IMR-90 (cell line): ENCODE measurements at regions not wholly inside any gene's neighbourhood (a gene's known extent, or its start where the extent isn't known, plus 50 kb on each side); places are given as distances from the start of the nearest gene placed in this dataset.

ENCODE experiments used
- ATAC-seq: fragments of 200-7000 bp; cut with Tn5 transposase; 2 replicates; pipeline ENCODE4 v1.9.1; 2020; ENCODE audit warnings: low read depth, mild to moderate bottlenecking, moderate library complexity
- BruUV-seq: library from RNA; stranded (reverse); fragments of 400-500 nt; replicated peaks from 2 replicates; lab custom pipeline; 2021; lab: Mats Ljungman, UMichigan
- CTCF ChIA-PET: fragments of 300-600 bp; formaldehyde crosslinking; extraction: SDS; loops from one replicate; lab custom pipeline; 2021; ENCODE audit warnings: antibody characterized with exemption; lab: Yijun Ruan, JAX
- POLR2A ChIA-PET: fragments of 300-600 bp; sonication (Branson Sonifier 250); formaldehyde crosslinking; loops from one replicate; lab custom pipeline; 2022; ENCODE audit warnings: antibody characterized with exemption; ENCODE audit not compliant: unreplicated experiment; lab: Charles Lee
- DNase-seq: peaks from one replicate; pipeline ENCODE4 v3.0.0; 2013
- H2AFZ ChIP-seq: replicated peaks from 2 replicates; pipeline ENCODE3; 2013; ENCODE audit warnings: low read length, mild to moderate bottlenecking; ENCODE audit not compliant: poor library complexity
- H2AK5ac ChIP-seq: 2 replicates; pipeline ENCODE4 v1.6.1; 2013; ENCODE audit warnings: low read depth, low read length, inconsistent platforms
- H2AK9ac ChIP-seq: replicated peaks from 2 replicates; pipeline ENCODE3; 2013; ENCODE audit warnings: mild to moderate bottlenecking, low read depth, low read length, moderate library complexity; ENCODE audit not compliant: poor library complexity
- H2BK120ac ChIP-seq: 2 replicates; pipeline ENCODE4 v1.6.1; 2013; ENCODE audit warnings: low read depth, low read length, inconsistent platforms
- H2BK15ac ChIP-seq: 3 replicates; pipeline ENCODE4 v1.6.1; 2013; ENCODE audit warnings: low read depth, low read length, inconsistent platforms
- H2BK20ac ChIP-seq: 2 replicates; pipeline ENCODE4 v1.6.1; 2013; ENCODE audit warnings: low read depth, mild to moderate bottlenecking, inconsistent platforms, low read length, moderate library complexity
- H2BK5ac ChIP-seq: 2 replicates; pipeline ENCODE4 v1.6.1; 2013; ENCODE audit warnings: mild to moderate bottlenecking, low read depth, low read length, inconsistent platforms; ENCODE audit not compliant: poor library complexity, severe bottlenecking
- H3K14ac ChIP-seq: replicated peaks from 2 replicates; pipeline ENCODE4 v1.6.1; 2013; ENCODE audit warnings: low read depth, low read length, inconsistent platforms
- H3K18ac ChIP-seq: 2 replicates; pipeline ENCODE4 v1.6.1; 2013; ENCODE audit warnings: low read depth, low read length, control low read depth
- H3K23ac ChIP-seq: 2 replicates; pipeline ENCODE4 v1.6.1; 2013; ENCODE audit warnings: low read depth, low read length, inconsistent platforms
- H3K27ac ChIP-seq: 2 replicates; pipeline ENCODE4 v1.5.1; 2013; ENCODE audit warnings: mild to moderate bottlenecking, control low read depth, low read length; ENCODE audit not compliant: insufficient read depth
- H3K27me3 ChIP-seq: 2 replicates; pipeline ENCODE4 v1.6.1; 2013; ENCODE audit warnings: low read length; ENCODE audit not compliant: control insufficient read depth, insufficient read depth
- H3K36me3 ChIP-seq: 2 replicates; pipeline ENCODE4 v1.6.1; 2013; ENCODE audit warnings: low read length, mixed read lengths; ENCODE audit not compliant: control insufficient read depth, insufficient read depth
- H3K4ac ChIP-seq: 2 replicates; pipeline ENCODE4 v1.6.1; 2013; ENCODE audit warnings: low read depth, low read length, inconsistent platforms
- H3K4me1 ChIP-seq: 2 replicates; pipeline ENCODE4 v1.6.1; 2013; ENCODE audit warnings: low read length, mixed read lengths; ENCODE audit not compliant: control insufficient read depth, insufficient read depth
- H3K4me2 ChIP-seq: 2 replicates; pipeline ENCODE4 v1.6.1; 2013; ENCODE audit warnings: low read depth, mild to moderate bottlenecking, control low read depth, low read length, moderate library complexity
- H3K4me3 ChIP-seq: 2 replicates; pipeline ENCODE4 v1.5.1; 2013; ENCODE audit warnings: low read depth, mild to moderate bottlenecking, control low read depth, low read length, moderate library complexity; ENCODE audit not compliant: insufficient read depth
- H3K56ac ChIP-seq: 2 replicates; pipeline ENCODE4 v1.6.1; 2013; ENCODE audit warnings: low read length, inconsistent platforms; ENCODE audit not compliant: insufficient read depth; ENCODE audit errors: extremely low read depth
- H3K79me1 ChIP-seq, 2 experiments: 2 replicates each; pipeline ENCODE4 v1.6.1; 2013; ENCODE audit warnings: low read length in 2 of 2, inconsistent platforms in 1 of 2, low read depth in 1 of 2
- H3K9ac ChIP-seq: 2 replicates; pipeline ENCODE4 v1.6.1; 2013; ENCODE audit warnings: low read depth, low read length, control low read depth
- H3K9me1 ChIP-seq: 2 replicates; pipeline ENCODE4 v1.6.1; 2013; ENCODE audit warnings: low read length, inconsistent platforms; ENCODE audit not compliant: insufficient read depth
- H3K9me3 ChIP-seq: 2 replicates; pipeline ENCODE4 v1.6.1; 2013; ENCODE audit warnings: low read length; ENCODE audit not compliant: control insufficient read depth, insufficient read depth
- H4K20me1 ChIP-seq: 2 replicates; pipeline ENCODE4 v1.6.1; 2013; ENCODE audit warnings: low read length, inconsistent platforms; ENCODE audit not compliant: insufficient read depth
- H4K5ac ChIP-seq: 2 replicates; pipeline ENCODE4 v1.6.1; 2013; ENCODE audit warnings: mild to moderate bottlenecking, low read depth, low read length, control low read depth
- H4K8ac ChIP-seq, 2 experiments: 2 replicates each; pipeline ENCODE4 v1.6.1; 2013; ENCODE audit warnings: low read depth in 2 of 2, low read length in 2 of 2, control low read depth in 1 of 2, inconsistent platforms in 1 of 2
- H4K91ac ChIP-seq: 2 replicates; pipeline ENCODE4 v1.6.1; 2013; ENCODE audit warnings: low read depth, low read length, inconsistent platforms; ENCODE audit not compliant: insufficient read depth
- CEBPB ChIP-seq: IDR thresholded peaks from 2 replicates; pipeline ENCODE4 v1.6.1; 2012; ENCODE audit warnings: low read depth, low read length, improper control_type of control experiment
- FOS ChIP-seq: fragments of 150-350 bp; IDR thresholded peaks from 2 replicates; pipeline ENCODE4 v1.6.1; 2016; ENCODE audit warnings: low read depth, low read length
- MAFK ChIP-seq: IDR thresholded peaks from 2 replicates; pipeline ENCODE4 v1.6.1; 2012; ENCODE audit warnings: low read depth, low read length, improper control_type of control experiment
- MXI1 ChIP-seq: IDR thresholded peaks from 2 replicates; pipeline ENCODE4 v1.6.1; 2012; ENCODE audit warnings: low read depth, mild to moderate bottlenecking, low read length, moderate library complexity, borderline replicate concordance
- NFE2L2 ChIP-seq: fragments of 150-350 bp; IDR thresholded peaks from 2 replicates; pipeline ENCODE4 v1.6.1; 2016; ENCODE audit warnings: low read depth, mild to moderate bottlenecking, low read length
- POLR2A ChIP-seq: IDR thresholded peaks from 2 replicates; pipeline ENCODE4 v1.6.1; 2012; ENCODE audit warnings: mild to moderate bottlenecking, low read depth, low read length
- RCOR1 ChIP-seq: IDR thresholded peaks from 2 replicates; pipeline ENCODE4 v1.6.1; 2012; ENCODE audit warnings: mild to moderate bottlenecking, low read length, improper control_type of control experiment; ENCODE audit not compliant: insufficient replicate concordance
- RFX5 ChIP-seq: IDR thresholded peaks from 2 replicates; pipeline ENCODE4 v1.8.0; 2012; ENCODE audit warnings: low read depth, mild to moderate bottlenecking, low read length, moderate library complexity
- SMC3 ChIP-seq: fragments of 150-350 bp; IDR thresholded peaks from 2 replicates; pipeline ENCODE4 v1.6.1; 2016; ENCODE audit warnings: low read depth, mild to moderate bottlenecking, antibody characterized with exemption, low read length, moderate library complexity
- USF2 ChIP-seq: fragments of 150-350 bp; IDR thresholded peaks from 2 replicates; pipeline ENCODE4 v1.6.1; 2017; ENCODE audit warnings: mild to moderate bottlenecking, antibody characterized with exemption, low read length, low read depth
- WGBS, 2 experiments: methylation state at CpG; one replicate each; pipeline versions ENCODE4 v1.1.5 to v1.1.7; 2013; ENCODE audit warnings: missing lambda C conversion rate in 2 of 2; ENCODE audit not compliant: insufficient read length in 1 of 2; ENCODE audit errors: extremely low coverage in 2 of 2; 5-methylcytosine and 5-hydroxymethylcytosine counted together
- dilution Hi-C: fragments of 300-500 bp; cut with HindIII; formaldehyde crosslinking; loops from one replicate; pipeline ENCODE4 v1.14.3; 2018; ENCODE audit warnings: low sequenced_read_pairs; ENCODE audit not compliant: unreplicated experiment
- in situ Hi-C: fragments of 300-500 bp; cut with MboI; formaldehyde crosslinking; loops from 3 replicates; pipeline ENCODE4 v1.14.3; 2019; ENCODE audit warnings: low sequenced_read_pairs, inconsistent platforms, mixed read lengths
- intact Hi-C: fragments of 100-400 bp; cut with micrococcal nuclease; formaldehyde crosslinking; loops from 2 replicates; pipeline ENCODE4 v1.10.0; 2022
- TF ChIP-seq, protein P1 (sequence below): fragments of 150-350 bp; IDR thresholded peaks from 2 replicates; pipeline ENCODE4 v1.6.1; 2016; ENCODE audit warnings: low read depth, mild to moderate bottlenecking, low read length, moderate library complexity, borderline replicate concordance

DNA sequence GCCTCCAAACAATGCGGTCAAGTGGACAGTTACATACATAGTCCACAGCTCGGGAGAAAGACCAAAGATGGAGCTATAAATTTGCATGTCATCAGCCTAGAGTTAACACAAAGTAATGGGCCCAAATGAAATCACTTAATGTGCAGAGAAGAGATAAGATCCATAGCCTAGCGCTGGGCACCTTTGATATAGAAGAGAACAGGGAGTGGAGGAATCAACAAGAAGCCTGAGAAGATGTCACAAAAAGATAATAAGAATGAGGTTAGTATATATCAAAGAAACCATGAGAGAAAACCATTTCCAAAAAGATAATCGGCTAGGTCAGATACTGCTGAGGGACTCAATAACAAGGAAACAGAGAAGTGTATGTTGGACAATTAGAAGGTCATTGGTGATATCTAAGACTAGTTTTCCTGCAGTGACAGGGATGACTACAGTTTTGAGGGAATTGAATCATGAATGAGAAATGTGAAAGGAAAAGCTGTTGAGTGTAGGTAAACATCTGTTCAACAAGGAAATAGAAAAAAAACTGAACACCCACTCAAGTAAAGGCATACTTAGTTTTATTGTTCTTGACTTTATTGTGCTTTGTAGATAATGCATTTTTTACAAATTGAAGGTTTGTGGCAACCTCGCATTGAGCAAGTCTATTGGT, 68.7 kb upstream of the CDH6 start:
- peak overlapping the region; percentile 36; the same call in 1 of the 2 replicates for H4K91ac ChIP-seq
- dilution Hi-C loops (no loop called here), intact Hi-C loops (no loop called here), in situ Hi-C loops (no loop called here)
- CTCF ChIA-PET = no interaction called here
- no peak overlapping the region for H3K4me3 ChIP-seq
- no peak overlapping the region for H2AFZ ChIP-seq
- no peak overlapping the region for H3K56ac ChIP-seq
- no peaks in the 10 kb centered on the region; the same call in 1 of the 2 replicates for H3K9me1 ChIP-seq
- H3K27me3 ChIP-seq = no peaks in the 10 kb centered on the region
- H3K36me3 ChIP-seq = no peaks in the 10 kb centered on the region
- POLR2A ChIA-PET = no interaction called here
- peak overlapping the region; percentile 97 for H2BK5ac ChIP-seq
- peak overlapping the region in 1 of 2 experiments; percentile 76; a peak in 2 of 4 replicates for H4K8ac ChIP-seq
- H4K20me1 ChIP-seq = no peaks in the 10 kb centered on the region
- peak overlapping the region; percentile 27; the same call in 1 of the 2 replicates for H4K5ac ChIP-seq
- no peaks in the 10 kb centered on the region for H3K79me1 ChIP-seq
- no peak overlapping the region for H2AK5ac ChIP-seq
- H2BK15ac ChIP-seq = peak overlapping the region; percentile 26; the same call in 2 of the 3 replicates
- peak overlapping the region; percentile 68; the same call in 1 of the 2 replicates for H3K14ac ChIP-seq
- H3K23ac ChIP-seq = peak overlapping the region; percentile 11; the same call in 1 of the 2 replicates
- WGBS, 2 experiments = 90% methylated on average over 2 of the region's 5 CpGs; no CpG with 5 or more reads in 1 of the 2 experiments
- BruUV-seq = no TSS peak
- H2BK120ac ChIP-seq = peak overlapping the region; percentile 67
- no peak overlapping the region for H3K9ac ChIP-seq
- H3K4me1 ChIP-seq = peaks cover 4% of the 10 kb centered on the region; the same call in 1 of the 2 replicates
- no peak for ATAC-seq
- DNase-seq = no peak
- H2BK20ac ChIP-seq = peak overlapping the region; percentile 71
- H3K4ac ChIP-seq = peak overlapping the region; percentile 52
- H3K4me2 ChIP-seq = no peak overlapping the region
- H3K27ac ChIP-seq = no peak overlapping the region
- H3K9me3 ChIP-seq = peaks cover 2% of the 10 kb centered on the region; the same call in 1 of the 2 replicates
- TF ChIP-seq RCOR1 (no peak), CEBPB (no peak), SMC3 (no peak), RFX5 (no peak), MXI1 (no peak), NFE2L2 (no peak), USF2 (no peak), MAFK (no peak), POLR2A (no peak), FOS (no peak)
- TF ChIP-seq, protein P1, sequence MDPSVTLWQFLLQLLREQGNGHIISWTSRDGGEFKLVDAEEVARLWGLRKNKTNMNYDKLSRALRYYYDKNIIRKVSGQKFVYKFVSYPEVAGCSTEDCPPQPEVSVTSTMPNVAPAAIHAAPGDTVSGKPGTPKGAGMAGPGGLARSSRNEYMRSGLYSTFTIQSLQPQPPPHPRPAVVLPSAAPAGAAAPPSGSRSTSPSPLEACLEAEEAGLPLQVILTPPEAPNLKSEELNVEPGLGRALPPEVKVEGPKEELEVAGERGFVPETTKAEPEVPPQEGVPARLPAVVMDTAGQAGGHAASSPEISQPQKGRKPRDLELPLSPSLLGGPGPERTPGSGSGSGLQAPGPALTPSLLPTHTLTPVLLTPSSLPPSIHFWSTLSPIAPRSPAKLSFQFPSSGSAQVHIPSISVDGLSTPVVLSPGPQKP = no peak
- H2AK9ac ChIP-seq = no peak overlapping the region
- H3K18ac ChIP-seq = peak overlapping the region; percentile 76; the same call in 1 of the 2 replicates
